ENCODE measurements at regions not wholly inside any gene's neighbourhood (a gene's known extent, or its start where the extent isn't known, plus 50 kb on each side); places are given as distances from the start of the nearest gene placed in this dataset.

DNA sequence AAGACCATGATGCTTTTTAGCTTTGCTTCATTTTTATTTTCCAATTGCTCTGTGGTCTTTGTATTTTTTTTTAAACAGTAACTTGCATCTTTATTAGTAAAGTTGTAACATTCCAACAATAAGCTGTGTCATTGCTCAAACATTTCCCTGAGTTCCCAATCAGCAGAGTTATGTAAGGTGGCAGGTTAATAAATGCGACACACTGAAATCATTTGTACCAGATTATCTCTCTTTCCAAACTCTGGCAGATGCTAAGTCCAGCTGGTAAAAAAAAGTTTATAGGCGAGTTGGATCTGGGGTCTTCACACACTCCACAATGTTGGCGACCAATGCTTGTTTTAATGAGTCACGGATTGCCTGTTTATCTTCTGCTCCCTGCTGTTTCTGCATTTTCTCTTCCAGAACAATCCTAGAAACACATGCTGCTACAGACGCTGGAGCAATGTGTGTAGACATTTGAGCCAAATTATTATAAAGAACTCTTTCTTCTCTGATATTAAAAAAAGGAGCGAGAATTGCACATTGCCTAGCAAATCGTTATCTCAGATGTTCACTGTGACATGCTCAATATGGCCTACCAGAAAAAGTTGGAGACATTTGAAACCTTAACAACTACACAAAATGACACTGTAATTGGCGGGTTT is 113.6 kb upstream of the IFNGR1 start:
- TF ChIP-seq CTCF (IDR thresholded peaks at IDR 0.05) = no peak
- TF ChIP-seq POLR2A (IDR thresholded peaks at IDR 0.05) = no peak

All from body of pancreas (tissue), 4 donors.